CD8-positive, alpha-beta memory T cell (primary cell): ENCODE measurements at regions not wholly inside any gene's neighbourhood (a gene's known extent, or its start where the extent isn't known, plus 50 kb on each side); places are given as distances from the start of the nearest gene placed in this dataset.
A peak's percentile ranks its signal among the peaks of the same experiment; 100 is the strongest.

Source experiments
- CTCF ChIA-PET: fragments of 350-600 bp; sonication (Branson Sonifier 250); formaldehyde crosslinking; loops from one replicate; lab custom pipeline; 2021; ENCODE audit warnings: antibody characterized with exemption; lab: Charles Lee
- POLR2A ChIA-PET: fragments of 350-600 bp; sonication (Branson Sonifier 250); formaldehyde crosslinking; loops from one replicate; lab custom pipeline; 2021; ENCODE audit warnings: antibody characterized with exemption; lab: Charles Lee
- DNase-seq, 5 donors: peaks; one replicate each; pipeline versions ENCODE4 v3.0.0 to v3.0.0-alpha.2; 2020 to 2022; ENCODE audit warnings: mixed read lengths in 1 of 5
- H3K27ac ChIP-seq: one replicate; pipeline ENCODE4 v1.7.0; 2013; ENCODE audit warnings: low read depth, mild to moderate bottlenecking, low read length, moderate library complexity
- H3K27me3 ChIP-seq: 2 replicates; pipeline ENCODE4 v1.7.0; 2013; ENCODE audit warnings: low read length, mild to moderate bottlenecking; ENCODE audit not compliant: insufficient read depth, poor library complexity, severe bottlenecking
- H3K36me3 ChIP-seq: 2 replicates; pipeline ENCODE4 v1.7.0; 2013; ENCODE audit warnings: mild to moderate bottlenecking, low read length, moderate library complexity; ENCODE audit not compliant: insufficient read depth
- H3K4me1 ChIP-seq: 2 replicates; pipeline ENCODE4 v1.7.0; 2013; ENCODE audit warnings: mild to moderate bottlenecking, low read length, moderate library complexity; ENCODE audit not compliant: insufficient read depth
- H3K4me3 ChIP-seq: 2 replicates; pipeline ENCODE4 v1.7.0; 2013; ENCODE audit warnings: mild to moderate bottlenecking, low read length
- H3K9me3 ChIP-seq: 2 replicates; pipeline ENCODE4 v1.7.0; 2013; ENCODE audit warnings: mild to moderate bottlenecking, low read length
- H3K27ac Mint-ChIP-seq, 8 donors: one replicate each; pipeline ENCODE4 v1.8.0; 2020 to 2021; ENCODE audit warnings: mixed read lengths in 8 of 8, mild to moderate bottlenecking in 6 of 8, inconsistent platforms in 3 of 8, moderate library complexity in 3 of 8
- H3K27me3 Mint-ChIP-seq, 2 donors: one replicate each; pipeline ENCODE4 v1.8.0; 2020 to 2021; ENCODE audit warnings: mixed read lengths in 2 of 2, mild to moderate bottlenecking in 1 of 2, moderate library complexity in 1 of 2
- H3K36me3 Mint-ChIP-seq, 3 donors: one replicate each; pipeline ENCODE4 v1.8.0; 2020 to 2021; ENCODE audit warnings: mixed read lengths in 3 of 3, inconsistent platforms in 1 of 3, mild to moderate bottlenecking in 1 of 3
- H3K4me1 Mint-ChIP-seq, 3 donors: one replicate each; pipeline ENCODE4 v1.8.0; 2020 to 2021; ENCODE audit warnings: mixed read lengths in 3 of 3, inconsistent platforms in 1 of 3, mild to moderate bottlenecking in 1 of 3
- H3K4me3 Mint-ChIP-seq, 7 donors: one replicate each; pipeline ENCODE4 v1.8.0; 2020 to 2021; ENCODE audit warnings: mixed read lengths in 7 of 7, mild to moderate bottlenecking in 6 of 7, moderate library complexity in 4 of 7, inconsistent platforms in 2 of 7
- H3K9me3 Mint-ChIP-seq, 5 donors: one replicate each; pipeline ENCODE4 v1.8.0; 2020 to 2022; ENCODE audit warnings: mixed read lengths in 5 of 5, mild to moderate bottlenecking in 3 of 5, moderate library complexity in 2 of 5, inconsistent platforms in 1 of 5

- Histone ChIP-seq H3K9me3 (no peaks in the 10 kb centered on the region), H3K4me1 (no peaks in the 10 kb centered on the region), H3K27me3 (no peaks in the 10 kb centered on the region), H3K27ac (no peak overlapping the region), H3K4me3 (no peak overlapping the region), H3K36me3 (no peaks in the 10 kb centered on the region)
- H3K9me3 Mint-ChIP-seq, result no peaks in the 10 kb centered on the region
- H3K4me3 Mint-ChIP-seq, result no peak overlapping the region
- H3K4me1 Mint-ChIP-seq, result no peaks in the 10 kb centered on the region
- H3K27me3 Mint-ChIP-seq, result peaks cover 8 to 16% of the 10 kb centered on the region in 2 donors
- CTCF ChIA-PET, result no interaction called here
- no peak overlapping the region for H3K27ac Mint-ChIP-seq
- POLR2A ChIA-PET, result no interaction called here
- H3K36me3 Mint-ChIP-seq, result no peaks in the 10 kb centered on the region
- no peak for DNase-seq
Observed at GRCh38 chr15:69539345-69539744, 86.7 kb downstream of the RPLP1 start.

- H3K4me1 Mint-ChIP-seq, result no peaks in the 10 kb centered on the region
- H3K27ac Mint-ChIP-seq, result no peak overlapping the region
- peaks cover 10 to 19% of the 10 kb centered on the region in 2 donors for H3K27me3 Mint-ChIP-seq
- ChIA-PET CTCF (no interaction called here), POLR2A (no interaction called here)
- Histone ChIP-seq H3K4me1 (no peaks in the 10 kb centered on the region), H3K36me3 (no peaks in the 10 kb centered on the region), H3K27me3 (no peaks in the 10 kb centered on the region), H3K9me3 (no peaks in the 10 kb centered on the region), H3K27ac (no peak overlapping the region), H3K4me3 (no peak overlapping the region)
- no peak overlapping the region for H3K4me3 Mint-ChIP-seq
- DNase-seq, result no peak
- no peaks in the 10 kb centered on the region for H3K36me3 Mint-ChIP-seq
- no peaks in the 10 kb centered on the region for H3K9me3 Mint-ChIP-seq
Observed at GRCh38 chr15:69540622-69541021, 88.0 kb downstream of the RPLP1 start.

GRCh38 chr15:69542028-69542427, 89.4 kb downstream of the RPLP1 start:
- Histone ChIP-seq H3K27me3 (no peaks in the 10 kb centered on the region), H3K4me3 (no peak overlapping the region), H3K4me1 (no peaks in the 10 kb centered on the region), H3K9me3 (no peaks in the 10 kb centered on the region), H3K27ac (no peak overlapping the region), H3K36me3 (no peaks in the 10 kb centered on the region)
- no peaks in the 10 kb centered on the region for H3K9me3 Mint-ChIP-seq
- no peak overlapping the region for H3K27ac Mint-ChIP-seq
- DNase-seq, result no peak
- no peak overlapping the region for H3K4me3 Mint-ChIP-seq
- peaks cover 8 to 9% of the 10 kb centered on the region in 2 donors for H3K27me3 Mint-ChIP-seq
- no peaks in the 10 kb centered on the region for H3K36me3 Mint-ChIP-seq
- no peaks in the 10 kb centered on the region for H3K4me1 Mint-ChIP-seq
- CTCF ChIA-PET, result no interaction called here
- POLR2A ChIA-PET, result no interaction called here

- no peaks in the 10 kb centered on the region for H3K4me1 ChIP-seq
- H3K9me3 ChIP-seq, result no peaks in the 10 kb centered on the region
- H3K27ac ChIP-seq, result no peak overlapping the region
- no peak for DNase-seq
- Mint-ChIP-seq H3K36me3 (no peaks in the 10 kb centered on the region), H3K9me3 (no peaks in the 10 kb centered on the region), H3K4me3 (no peak overlapping the region), H3K4me1 (no peaks in the 10 kb centered on the region), H3K27ac (no peak overlapping the region), H3K27me3 (peaks cover 9 to 16% of the 10 kb centered on the region in 2 donors)
- H3K27me3 ChIP-seq, result no peaks in the 10 kb centered on the region
- no peak overlapping the region for H3K4me3 ChIP-seq
- ChIA-PET POLR2A (no interaction called here), CTCF (no interaction called here)
- no peaks in the 10 kb centered on the region for H3K36me3 ChIP-seq
Observed at GRCh38 chr15:69543681-69544364, 91.2 kb downstream of the RPLP1 start.

GRCh38 chr15:69544365-69545113, 91.9 kb downstream of the RPLP1 start:
- POLR2A ChIA-PET, result no interaction called here
- Histone ChIP-seq H3K4me3 (no peak overlapping the region), H3K27ac (no peak overlapping the region), H3K36me3 (no peaks in the 10 kb centered on the region), H3K9me3 (no peaks in the 10 kb centered on the region), H3K27me3 (no peaks in the 10 kb centered on the region), H3K4me1 (no peaks in the 10 kb centered on the region)
- H3K4me1 Mint-ChIP-seq, result no peaks in the 10 kb centered on the region
- no peaks in the 10 kb centered on the region for H3K9me3 Mint-ChIP-seq
- no peaks in the 10 kb centered on the region for H3K36me3 Mint-ChIP-seq
- H3K4me3 Mint-ChIP-seq, result no peak overlapping the region
- H3K27me3 Mint-ChIP-seq, result peaks cover 10 to 23% of the 10 kb centered on the region in 2 donors
- H3K27ac Mint-ChIP-seq, result peak overlapping the region in 1 of 8 donors; percentile 42
- CTCF ChIA-PET, result no interaction called here
- no peak for DNase-seq

GRCh38 chr15:69546182-69546581, 93.6 kb downstream of the RPLP1 start:
- peaks cover under 1 to 9% (median 5%) of the 10 kb centered on the region in 5 donors for H3K9me3 Mint-ChIP-seq
- DNase-seq, result no peak
- CTCF ChIA-PET, result interaction anchor here (1.4 kb wide), 1 partner anchor 28 kb away, joined by 3 read pairs; no protein-coding TSS in a partner anchor

GRCh38 chr15:69548395-69549180, 96.0 kb downstream of the RPLP1 start:
- H3K4me1 ChIP-seq, result no peaks in the 10 kb centered on the region
- no peaks in the 10 kb centered on the region for H3K9me3 ChIP-seq
- H3K36me3 ChIP-seq, result no peaks in the 10 kb centered on the region
- H3K4me3 ChIP-seq, result no peak overlapping the region
- Mint-ChIP-seq H3K4me1 (no peaks in the 10 kb centered on the region), H3K27me3 (peaks cover 12 to 31% of the 10 kb centered on the region in 2 donors), H3K36me3 (no peaks in the 10 kb centered on the region), H3K4me3 (no peak overlapping the region), H3K9me3 (peaks cover 10 to 20% (median 15%) of the 10 kb centered on the region in 5 donors), H3K27ac (no peak overlapping the region)
- H3K27me3 ChIP-seq, result no peaks in the 10 kb centered on the region
- H3K27ac ChIP-seq, result no peak overlapping the region
- ChIA-PET POLR2A (no interaction called here), CTCF (no interaction called here)
- DNase-seq, result no peak

More at GRCh38 chr15:69546182-69546581, 93.6 kb downstream of the RPLP1 start:
- Histone ChIP-seq H3K27me3 (no peaks in the 10 kb centered on the region), H3K4me3 (no peak overlapping the region), H3K9me3 (no peaks in the 10 kb centered on the region), H3K27ac (no peak overlapping the region), H3K36me3 (no peaks in the 10 kb centered on the region), H3K4me1 (no peaks in the 10 kb centered on the region)
- POLR2A ChIA-PET, result no interaction called here
- Mint-ChIP-seq H3K27ac (peak overlapping the region in 1 of 8 donors; percentile 52), H3K4me3 (no peak overlapping the region), H3K36me3 (no peaks in the 10 kb centered on the region), H3K27me3 (peaks cover 13 to 31% of the 10 kb centered on the region in 2 donors), H3K4me1 (no peaks in the 10 kb centered on the region)
